Trophoblast cell (in vitro differentiated cells and primary cell): ENCODE measurements at regions not wholly inside any gene's neighbourhood (a gene's known extent, or its start where the extent isn't known, plus 50 kb on each side); places are given as distances from the start of the nearest gene placed in this dataset.

Experiments
- DNase-seq, 2 donors: peaks; one replicate each; pipeline ENCODE4 v3.0.0-alpha.2; 2016
- H2AFZ ChIP-seq: 2 replicates; pipeline ENCODE4 v1.6.1; 2013; ENCODE audit warnings: low read length, moderate library complexity, mild to moderate bottlenecking; ENCODE audit not compliant: insufficient read depth, poor library complexity
- H2AK5ac ChIP-seq: 2 replicates; pipeline ENCODE4 v1.6.1; 2013; ENCODE audit warnings: mild to moderate bottlenecking, low read length
- H2BK120ac ChIP-seq: 2 replicates; pipeline ENCODE4 v1.6.1; 2013; ENCODE audit warnings: low read length, mild to moderate bottlenecking, moderate library complexity; ENCODE audit not compliant: insufficient read depth, poor library complexity
- H2BK12ac ChIP-seq: 2 replicates; pipeline ENCODE4 v1.6.1; 2013; ENCODE audit warnings: mild to moderate bottlenecking, low read length, moderate library complexity
- H2BK5ac ChIP-seq: 2 replicates; pipeline ENCODE4 v1.6.1; 2013; ENCODE audit warnings: low read length, low read depth, moderate library complexity, mild to moderate bottlenecking; ENCODE audit not compliant: poor library complexity
- H3K14ac ChIP-seq: 2 replicates; pipeline ENCODE4 v1.6.1; 2013; ENCODE audit warnings: mild to moderate bottlenecking, low read length
- H3K18ac ChIP-seq: 2 replicates; pipeline ENCODE4 v1.6.1; 2013; ENCODE audit warnings: mild to moderate bottlenecking, low read length
- H3K23ac ChIP-seq: 2 replicates; pipeline ENCODE4 v1.6.1; 2013; ENCODE audit warnings: low read length
- H3K27ac ChIP-seq: 2 replicates; pipeline ENCODE4 v1.5.1; 2013; ENCODE audit warnings: low read depth, mild to moderate bottlenecking, inconsistent platforms, low read length, moderate library complexity
- H3K27me3 ChIP-seq: 2 replicates; pipeline ENCODE4 v1.6.1; 2013; ENCODE audit warnings: inconsistent platforms, mild to moderate bottlenecking, low read length, moderate library complexity; ENCODE audit not compliant: insufficient read depth
- H3K36me3 ChIP-seq, 2 experiments: 1 replicate in 1 of 2; 2 replicates in 1 of 2; pipeline ENCODE4 v1.6.1; 2013; ENCODE audit warnings: low read length in 2 of 2, mild to moderate bottlenecking in 2 of 2, moderate library complexity in 1 of 2; ENCODE audit not compliant: insufficient read depth in 2 of 2, control insufficient read depth in 1 of 2
- H3K4ac ChIP-seq: 2 replicates; pipeline ENCODE4 v1.6.1; 2013; ENCODE audit warnings: low read depth, mild to moderate bottlenecking, low read length, moderate library complexity
- H3K4me1 ChIP-seq, 2 experiments: 1 replicate in 1 of 2; 2 replicates in 1 of 2; pipeline ENCODE4 v1.6.1; 2013; ENCODE audit warnings: low read length in 2 of 2, mild to moderate bottlenecking in 2 of 2, moderate library complexity in 1 of 2; ENCODE audit not compliant: insufficient read depth in 2 of 2, control insufficient read depth in 1 of 2
- H3K4me2 ChIP-seq: 2 replicates; pipeline ENCODE4 v1.6.1; 2013; ENCODE audit warnings: inconsistent platforms, mild to moderate bottlenecking, low read length, moderate library complexity
- H3K4me3 ChIP-seq: 2 replicates; pipeline ENCODE4 v1.5.1; 2013; ENCODE audit warnings: mild to moderate bottlenecking, low read depth, low read length, inconsistent platforms
- H3K79me1 ChIP-seq: one replicate; pipeline ENCODE4 v1.6.1; 2013; ENCODE audit warnings: low read length
- H3K79me2 ChIP-seq: 2 replicates; pipeline ENCODE4 v1.6.1; 2013; ENCODE audit warnings: low read length, mild to moderate bottlenecking; ENCODE audit not compliant: control insufficient read depth, insufficient read depth, poor library complexity
- H3K9ac ChIP-seq: 2 replicates; pipeline ENCODE4 v1.6.1; 2013; ENCODE audit warnings: mild to moderate bottlenecking, low read length
- H3K9me3 ChIP-seq: 2 replicates; pipeline ENCODE4 v1.6.1; 2013; ENCODE audit warnings: low read depth, mild to moderate bottlenecking, control low read depth, inconsistent platforms, low read length; ENCODE audit not compliant: insufficient read depth
- H4K12ac ChIP-seq: 2 replicates; pipeline ENCODE4 v1.6.1; 2013; ENCODE audit warnings: low read depth, mild to moderate bottlenecking, low read length, moderate library complexity
- H4K8ac ChIP-seq: 2 replicates; pipeline ENCODE4 v1.6.1; 2013; ENCODE audit warnings: low read depth, mild to moderate bottlenecking, low read length, moderate library complexity
- H4K91ac ChIP-seq: one replicate; pipeline ENCODE4 v1.6.1; 2013; ENCODE audit warnings: low read depth, mild to moderate bottlenecking, low read length, moderate library complexity
- WGBS: extraction: QIAGEN DNeasy Blood & Tissue Kit; methylation state at CpG from one replicate; pipeline ENCODE4 v1.1.7; 2013; ENCODE audit warnings: missing lambda C conversion rate; ENCODE audit not compliant: insufficient read length, insufficient coverage; ENCODE audit errors: extremely low coverage; 5-methylcytosine and 5-hydroxymethylcytosine counted together

GRCh38 chr14:38730420-38730819 is 372.6 kb downstream of the SEC23A start:
- Histone ChIP-seq H4K8ac (no peak overlapping the region), H4K91ac (no peak overlapping the region), H2BK12ac (no peak overlapping the region), H2AK5ac (no peak overlapping the region), H2AFZ (no peak overlapping the region), H3K79me2 (no peaks in the 10 kb centered on the region), H3K4me2 (no peak overlapping the region), H3K79me1 (no peaks in the 10 kb centered on the region), H3K36me3 (no peaks in the 10 kb centered on the region), H3K9me3 (peaks cover 1% of the 10 kb centered on the region), H2BK5ac (no peak overlapping the region), H4K12ac (no peak overlapping the region), H3K4ac (no peak overlapping the region), H3K9ac (no peak overlapping the region), H3K27me3 (no peaks in the 10 kb centered on the region), H3K18ac (no peak overlapping the region), H3K27ac (no peak overlapping the region), H3K4me3 (no peak overlapping the region), H3K4me1 (no peaks in the 10 kb centered on the region), H3K14ac (no peak overlapping the region), H3K23ac (no peak overlapping the region), H2BK120ac (no peak overlapping the region)
- DNase-seq, result no peak
- WGBS, result no CpG with 5 or more reads among the region's 3 CpGs

- no peaks in the 10 kb centered on the region for H3K79me2 ChIP-seq
- no peak overlapping the region for H3K4me3 ChIP-seq
- H4K12ac ChIP-seq, result no peak overlapping the region
- no peak overlapping the region for H3K23ac ChIP-seq
- H4K8ac ChIP-seq, result no peak overlapping the region
- H3K36me3 ChIP-seq, result no peaks in the 10 kb centered on the region
- no peak overlapping the region for H3K4me2 ChIP-seq
- H3K4me1 ChIP-seq, result no peaks in the 10 kb centered on the region
- no peaks in the 10 kb centered on the region for H3K79me1 ChIP-seq
- no peak overlapping the region for H3K4ac ChIP-seq
- DNase-seq, result no peak
- no peak overlapping the region for H2AK5ac ChIP-seq
- no peak overlapping the region for H2BK120ac ChIP-seq
- H3K27me3 ChIP-seq, result no peaks in the 10 kb centered on the region
- H2AFZ ChIP-seq, result no peak overlapping the region
- no peak overlapping the region for H4K91ac ChIP-seq
- no peak overlapping the region for H3K27ac ChIP-seq
- H2BK12ac ChIP-seq, result no peak overlapping the region
- H2BK5ac ChIP-seq, result no peak overlapping the region
- WGBS, result no CpG with 5 or more reads among the region's 12 CpGs
- H3K9ac ChIP-seq, result no peak overlapping the region
- no peak overlapping the region for H3K14ac ChIP-seq
- H3K9me3 ChIP-seq, result no peaks in the 10 kb centered on the region
- H3K18ac ChIP-seq, result no peak overlapping the region
These were observed 375.3 kb downstream of the SEC23A start for GRCh38 chr14:38727731-38728130.

GRCh38 chr14:38724621-38725020 is 378.4 kb downstream of the SEC23A start:
- WGBS, result no CpG with 5 or more reads among the region's 3 CpGs

GRCh38 chr14:38723959-38724358 is 379.1 kb downstream of the SEC23A start:
- Histone ChIP-seq H3K9me3 (no peaks in the 10 kb centered on the region), H4K91ac (no peak overlapping the region), H3K23ac (no peak overlapping the region), H3K36me3 (no peaks in the 10 kb centered on the region), H3K79me2 (no peaks in the 10 kb centered on the region), H2BK120ac (no peak overlapping the region), H3K18ac (no peak overlapping the region), H3K4me2 (no peak overlapping the region), H2AFZ (no peak overlapping the region), H3K9ac (no peak overlapping the region), H2AK5ac (no peak overlapping the region), H2BK12ac (no peak overlapping the region), H3K79me1 (no peaks in the 10 kb centered on the region), H4K8ac (no peak overlapping the region), H4K12ac (no peak overlapping the region), H3K27me3 (no peaks in the 10 kb centered on the region), H3K4me3 (no peak overlapping the region), H3K14ac (no peak overlapping the region), H3K27ac (no peak overlapping the region), H3K4ac (no peak overlapping the region), H2BK5ac (no peak overlapping the region), H3K4me1 (no peaks in the 10 kb centered on the region)
- no CpG with 5 or more reads among the region's 5 CpGs for WGBS
- no peak for DNase-seq

More at GRCh38 chr14:38724621-38725020, 378.4 kb downstream of the SEC23A start:
- Histone ChIP-seq H2BK5ac (no peak overlapping the region), H3K79me2 (no peaks in the 10 kb centered on the region), H2AFZ (no peak overlapping the region), H4K8ac (no peak overlapping the region), H3K27me3 (no peaks in the 10 kb centered on the region), H3K4ac (no peak overlapping the region), H3K18ac (no peak overlapping the region), H3K79me1 (no peaks in the 10 kb centered on the region), H3K36me3 (no peaks in the 10 kb centered on the region), H3K9me3 (no peaks in the 10 kb centered on the region), H2AK5ac (no peak overlapping the region), H2BK12ac (no peak overlapping the region), H3K4me1 (no peaks in the 10 kb centered on the region), H3K9ac (no peak overlapping the region), H3K4me2 (no peak overlapping the region), H3K14ac (no peak overlapping the region), H4K91ac (no peak overlapping the region), H3K4me3 (no peak overlapping the region), H3K27ac (no peak overlapping the region), H4K12ac (no peak overlapping the region), H3K23ac (no peak overlapping the region), H2BK120ac (no peak overlapping the region)
- no peak for DNase-seq
